ENCODE measurements at regions not wholly inside any gene's neighbourhood (a gene's known extent, or its start where the extent isn't known, plus 50 kb on each side); places are given as distances from the start of the nearest gene placed in this dataset.

DNA sequence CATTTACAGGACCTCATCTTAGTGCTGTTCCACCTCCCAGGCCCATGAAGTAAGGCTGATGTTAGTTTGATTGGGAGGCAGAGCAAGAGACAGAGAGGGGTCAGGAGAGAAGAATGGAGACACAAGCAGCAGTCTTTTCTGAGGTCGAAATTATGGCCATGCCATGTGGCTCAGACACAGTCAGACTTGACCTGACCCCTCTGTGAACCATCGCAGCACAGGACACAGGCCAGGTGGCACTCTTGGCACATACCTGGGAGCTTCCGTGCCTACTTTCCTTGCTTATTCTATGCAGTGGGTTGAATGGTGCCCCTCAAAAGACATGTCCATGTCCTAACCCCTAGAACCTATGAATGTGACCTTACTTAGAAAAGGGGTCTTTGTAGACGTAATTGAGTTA is 254.9 kb downstream of the MAFB start:
- H3K4me3 ChIP-seq (ENCODE audit: insufficient read depth, low read length): no peak overlapping the region
- peaks cover 3% of the 10 kb centered on the region for H3K27me3 ChIP-seq (ENCODE audit: insufficient read depth, low read length)
- H2AFZ ChIP-seq (ENCODE audit: low read length): no peak overlapping the region
- TF ChIP-seq CTCF (IDR thresholded peaks at IDR 0.05; ENCODE audit: extremely low read depth, low read depth, low read length): no peak
- H3K4me1 ChIP-seq (ENCODE audit: insufficient read depth, low read length): peaks cover 5% of the 10 kb centered on the region
- H4K20me1 ChIP-seq (ENCODE audit: insufficient read depth, low read length): no peaks in the 10 kb centered on the region
- no peaks in the 10 kb centered on the region for H3K36me3 ChIP-seq (ENCODE audit: insufficient read depth, low read length)
- no peak for DNase-seq (ENCODE audit: insufficient read length, low spot score, missing footprints)
- H3K4me2 ChIP-seq (ENCODE audit: insufficient read depth, low read length): no peak overlapping the region
- no peaks in the 10 kb centered on the region for H3K9me3 ChIP-seq (ENCODE audit: low read depth, low read length)
- H3K27ac ChIP-seq (ENCODE audit: low read depth, low read length): no peak overlapping the region
- H3K79me2 ChIP-seq (ENCODE audit: insufficient read depth, low read length): no peaks in the 10 kb centered on the region

- H3K79me2 ChIP-seq (ENCODE audit: insufficient read depth, low read length): no peaks in the 10 kb centered on the region
- no peaks in the 10 kb centered on the region for H3K9me3 ChIP-seq (ENCODE audit: low read depth, low read length)
- no peak for DNase-seq (ENCODE audit: insufficient read length, low spot score, missing footprints)
- no peak for TF ChIP-seq CTCF (IDR thresholded peaks at IDR 0.05; ENCODE audit: extremely low read depth, low read depth, low read length)
- H3K4me3 ChIP-seq (ENCODE audit: insufficient read depth, low read length): no peak overlapping the region
- no peaks in the 10 kb centered on the region for H4K20me1 ChIP-seq (ENCODE audit: insufficient read depth, low read length)
- H3K27ac ChIP-seq (ENCODE audit: low read depth, low read length): no peak overlapping the region
- H3K4me2 ChIP-seq (ENCODE audit: insufficient read depth, low read length): no peak overlapping the region
- peaks cover 2% of the 10 kb centered on the region for H3K4me1 ChIP-seq (ENCODE audit: insufficient read depth, low read length)
- H3K27me3 ChIP-seq (ENCODE audit: insufficient read depth, low read length): peaks cover 3% of the 10 kb centered on the region
- no peak overlapping the region for H2AFZ ChIP-seq (ENCODE audit: low read length)
- H3K36me3 ChIP-seq (ENCODE audit: insufficient read depth, low read length): no peaks in the 10 kb centered on the region
These were observed 255.6 kb downstream of the MAFB start for GRCh38 chr20:40433341-40433861.

DNA sequence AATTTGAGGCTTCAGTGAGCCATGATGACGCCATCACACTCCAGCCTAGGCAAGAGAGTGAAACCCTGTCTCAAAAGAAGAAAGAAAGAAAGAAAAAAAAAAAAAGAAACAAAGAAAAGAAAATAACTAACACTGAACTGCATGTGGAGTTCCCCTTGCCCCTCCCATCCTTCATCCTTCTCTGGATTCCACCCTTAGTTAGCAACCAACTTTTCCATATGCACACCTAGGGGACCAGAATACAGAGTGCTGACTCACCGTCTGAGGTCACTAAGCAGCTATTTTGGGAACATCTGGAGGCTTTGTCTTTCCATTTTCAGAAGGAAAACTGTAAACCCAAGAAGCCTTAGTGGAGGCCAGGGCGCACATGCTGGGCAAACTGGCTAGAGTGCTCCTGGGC is 257.4 kb downstream of the MAFB start:
- no peak for TF ChIP-seq CTCF (IDR thresholded peaks at IDR 0.05; ENCODE audit: extremely low read depth, low read depth, low read length)
- H3K4me3 ChIP-seq (ENCODE audit: insufficient read depth, low read length): no peak overlapping the region
- no peaks in the 10 kb centered on the region for H3K9me3 ChIP-seq (ENCODE audit: low read depth, low read length)
- no peak overlapping the region for H3K27ac ChIP-seq (ENCODE audit: low read depth, low read length)
- H3K4me2 ChIP-seq (ENCODE audit: insufficient read depth, low read length): no peak overlapping the region
- H4K20me1 ChIP-seq (ENCODE audit: insufficient read depth, low read length): no peaks in the 10 kb centered on the region
- DNase-seq (ENCODE audit: insufficient read length, low spot score, missing footprints): no peak
- H3K79me2 ChIP-seq (ENCODE audit: insufficient read depth, low read length): no peaks in the 10 kb centered on the region
- no peak overlapping the region for H2AFZ ChIP-seq (ENCODE audit: low read length)
- no peaks in the 10 kb centered on the region for H3K36me3 ChIP-seq (ENCODE audit: insufficient read depth, low read length)
- peaks cover 3% of the 10 kb centered on the region for H3K27me3 ChIP-seq (ENCODE audit: insufficient read depth, low read length)
- H3K4me1 ChIP-seq (ENCODE audit: insufficient read depth, low read length): peaks cover 2% of the 10 kb centered on the region

- no peak overlapping the region for H3K4me2 ChIP-seq (ENCODE audit: insufficient read depth, low read length)
- H3K36me3 ChIP-seq (ENCODE audit: insufficient read depth, low read length): no peaks in the 10 kb centered on the region
- no peak overlapping the region for H3K4me3 ChIP-seq (ENCODE audit: insufficient read depth, low read length)
- H4K20me1 ChIP-seq (ENCODE audit: insufficient read depth, low read length): no peaks in the 10 kb centered on the region
- peaks cover 3% of the 10 kb centered on the region for H3K27me3 ChIP-seq (ENCODE audit: insufficient read depth, low read length)
- no peak for DNase-seq (ENCODE audit: insufficient read length, low spot score, missing footprints)
- TF ChIP-seq CTCF (IDR thresholded peaks at IDR 0.05; ENCODE audit: extremely low read depth, low read depth, low read length): no peak
- H3K27ac ChIP-seq (ENCODE audit: low read depth, low read length): no peak overlapping the region
- H3K4me1 ChIP-seq (ENCODE audit: insufficient read depth, low read length): peaks cover 2% of the 10 kb centered on the region
- no peaks in the 10 kb centered on the region for H3K79me2 ChIP-seq (ENCODE audit: insufficient read depth, low read length)
- no peak overlapping the region for H2AFZ ChIP-seq (ENCODE audit: low read length)
- no peaks in the 10 kb centered on the region for H3K9me3 ChIP-seq (ENCODE audit: low read depth, low read length)
These were observed 257.9 kb downstream of the MAFB start for GRCh38 chr20:40431112-40431511.
